ENCODE measurements at regions not wholly inside any gene's neighbourhood (a gene's known extent, or its start where the extent isn't known, plus 50 kb on each side); places are given as distances from the start of the nearest gene placed in this dataset.
"Not testable (repeated sequence)": the region's sequence is repeated elsewhere in the genome, so short reads cannot be mapped to it uniquely, and the experiment has no call there.

DNA sequence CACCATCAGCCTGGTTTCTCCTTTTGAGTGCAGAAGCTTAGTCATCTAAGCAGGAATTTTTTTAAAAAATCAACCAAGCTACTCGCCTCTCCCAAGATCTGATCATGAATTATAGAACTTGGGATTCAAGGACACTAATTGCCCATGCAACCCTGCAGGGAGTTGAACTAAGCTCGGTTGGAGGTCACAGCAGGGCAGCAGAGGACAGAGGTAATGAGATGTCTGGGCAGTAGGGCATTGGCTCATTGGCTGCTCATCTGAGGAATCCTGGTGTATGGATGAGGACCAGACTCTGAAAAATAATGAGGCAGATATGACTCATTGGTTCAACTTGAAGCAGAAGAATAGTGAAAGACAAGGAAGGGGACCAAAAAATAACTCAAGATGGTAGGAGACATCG lies 111.8 kb upstream of the TLE1 start:
- no peak overlapping the region for H3K4me3 ChIP-seq (ENCODE audit: low read length)
- no peak for DNase-seq (ENCODE audit: low read depth, low spot score)

DNA sequence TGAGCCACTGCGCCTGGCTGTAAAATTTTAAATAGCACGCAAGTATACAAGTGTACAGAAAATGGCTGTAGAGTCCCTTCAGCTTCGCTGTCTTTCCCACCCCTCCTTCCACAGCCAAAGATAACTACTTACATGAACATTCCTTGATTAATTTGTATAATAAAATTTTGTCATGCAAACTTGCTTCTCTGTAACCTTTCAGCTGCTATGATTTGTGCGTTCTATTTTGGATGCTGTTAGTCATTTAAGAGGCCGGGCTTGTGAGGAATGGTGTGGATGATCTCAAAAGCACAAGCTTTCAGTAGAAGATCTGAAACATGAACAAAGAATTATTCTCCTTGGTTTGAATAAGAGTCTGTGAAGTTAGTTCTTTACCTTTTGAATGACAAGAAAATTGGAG lies 115.0 kb upstream of the TLE1 start:
- DNase-seq (ENCODE audit: low read depth, low spot score), result no peak
- H3K4me3 ChIP-seq (ENCODE audit: low read length), result no peak overlapping the region

DNA sequence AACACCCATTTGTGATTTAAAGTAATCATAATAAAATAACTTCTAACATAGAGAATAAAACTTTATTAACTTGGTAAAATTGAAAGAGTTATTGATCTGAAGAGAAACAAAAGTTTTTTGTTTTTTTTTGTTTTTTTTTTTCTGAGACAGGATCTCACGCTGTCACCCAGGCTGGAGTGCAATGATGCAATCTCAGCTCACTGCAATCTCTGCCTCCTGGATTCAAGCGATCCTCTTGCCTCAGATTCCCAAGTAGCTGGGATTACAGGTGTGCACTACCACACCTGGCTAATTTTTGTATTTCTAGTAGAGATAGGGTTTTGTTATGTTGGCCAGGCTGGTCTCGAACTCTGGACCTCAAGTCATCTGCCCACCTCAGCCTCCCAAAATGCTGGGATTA lies 116.5 kb upstream of the SPATA31D4 start:
- DNase-seq (ENCODE audit: low read depth, low spot score); H3K4me3 ChIP-seq (ENCODE audit: low read length): not testable (repeated sequence)

DNA sequence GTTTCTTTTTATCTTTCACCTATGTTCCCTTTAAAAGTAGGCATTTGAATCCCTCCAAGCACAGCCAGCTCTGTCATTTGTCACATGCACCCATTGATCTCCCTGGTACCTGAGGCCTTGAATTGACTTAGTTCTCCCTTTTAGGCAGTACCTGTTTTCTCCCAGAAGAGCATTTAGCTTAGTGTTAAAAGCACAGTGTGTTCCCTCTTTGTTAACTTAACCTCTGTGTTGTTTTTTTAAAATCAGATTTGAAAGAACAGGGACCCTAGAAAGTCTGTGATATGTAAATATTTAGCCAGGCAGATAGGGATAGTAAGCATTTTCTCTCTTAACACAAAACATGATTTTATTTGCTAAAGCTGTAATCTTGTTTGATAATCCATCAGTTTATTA lies 113.8 kb upstream of the SPATA31D4 start:
- DNase-seq (ENCODE audit: low read depth, low spot score), result no peak
- no peak overlapping the region for H3K4me3 ChIP-seq (ENCODE audit: low read length)

DNA sequence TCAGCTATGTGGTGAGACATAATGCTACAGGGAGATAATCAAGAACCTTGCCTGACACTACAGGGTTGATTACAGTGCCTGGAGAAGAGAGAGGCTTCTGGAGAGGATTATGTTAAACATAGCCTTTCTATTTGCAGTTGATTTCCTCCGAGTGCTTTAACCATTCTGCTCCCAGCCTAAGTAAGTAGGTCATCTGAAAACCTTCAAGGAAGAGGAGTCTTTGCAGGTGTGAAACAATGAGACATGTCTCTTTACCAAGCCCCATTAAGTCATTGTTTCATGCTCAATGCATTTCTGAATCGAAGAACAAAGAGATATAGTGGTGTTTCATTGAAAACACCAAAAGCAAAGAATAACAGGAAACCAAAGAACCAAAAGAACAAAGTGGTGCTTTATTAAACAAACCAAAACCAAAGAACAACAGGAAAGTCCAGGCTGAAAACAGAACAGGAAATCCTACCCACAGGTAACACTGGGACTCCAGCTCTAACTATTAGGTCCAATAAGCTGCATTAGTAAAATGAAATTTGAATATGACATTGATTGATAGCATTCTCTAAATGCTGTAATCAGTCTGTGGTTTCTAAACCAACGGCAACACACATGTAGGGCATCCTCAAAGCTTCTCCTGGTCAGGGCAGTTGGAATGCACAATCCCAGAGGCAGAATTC lies 113.3 kb upstream of the SPATA31D4 start:
- H3K4me3 ChIP-seq (ENCODE audit: low read length), result no peak overlapping the region
- peak; percentile 46 for DNase-seq (ENCODE audit: low read depth, low spot score)

DNA sequence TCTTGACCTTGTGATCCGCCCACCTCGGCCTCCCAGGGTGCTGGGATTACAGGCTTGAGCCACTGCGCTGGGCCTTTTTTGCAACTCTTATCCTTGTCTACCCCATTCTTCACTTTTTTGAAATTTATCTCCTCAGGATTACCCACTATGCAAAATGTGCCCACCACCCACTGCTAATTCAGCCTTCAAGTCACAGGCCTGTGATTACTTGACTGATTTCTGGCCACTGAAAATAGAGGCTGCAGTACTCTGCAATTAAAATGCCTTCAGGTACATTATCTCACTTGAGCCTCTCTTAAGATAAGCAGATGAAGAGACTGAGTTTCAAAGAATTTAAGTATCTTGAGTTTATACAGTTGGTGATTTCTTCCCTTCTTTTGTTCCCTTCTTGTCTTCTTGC lies 112.4 kb upstream of the SPATA31D4 start:
- H3K4me3 ChIP-seq (ENCODE audit: low read length), result no peak overlapping the region
- DNase-seq (ENCODE audit: low read depth, low spot score), result no peak

DNA sequence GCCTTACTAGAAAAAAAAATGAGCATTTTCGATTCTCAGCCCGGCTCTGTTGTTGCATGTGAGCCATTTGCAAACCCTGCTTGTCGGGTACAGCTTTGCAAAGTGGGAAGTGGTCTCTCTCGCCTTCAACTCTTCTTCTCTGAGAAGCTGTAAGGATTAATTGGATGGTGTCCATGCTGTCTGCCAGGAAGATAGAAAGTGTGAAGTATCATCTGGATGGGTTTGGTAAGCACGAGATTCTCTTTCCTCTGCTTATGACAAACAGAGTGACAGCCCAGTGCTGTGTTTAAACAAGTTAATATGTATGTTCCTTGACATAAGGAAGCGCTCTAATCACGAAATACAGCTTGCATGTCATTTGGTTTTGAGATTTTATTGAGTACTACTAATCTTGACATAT lies 109.1 kb upstream of the SPATA31D4 start:
- DNase-seq (ENCODE audit: low read depth, low spot score), result no peak
- no peak overlapping the region for H3K4me3 ChIP-seq (ENCODE audit: low read length)

DNA sequence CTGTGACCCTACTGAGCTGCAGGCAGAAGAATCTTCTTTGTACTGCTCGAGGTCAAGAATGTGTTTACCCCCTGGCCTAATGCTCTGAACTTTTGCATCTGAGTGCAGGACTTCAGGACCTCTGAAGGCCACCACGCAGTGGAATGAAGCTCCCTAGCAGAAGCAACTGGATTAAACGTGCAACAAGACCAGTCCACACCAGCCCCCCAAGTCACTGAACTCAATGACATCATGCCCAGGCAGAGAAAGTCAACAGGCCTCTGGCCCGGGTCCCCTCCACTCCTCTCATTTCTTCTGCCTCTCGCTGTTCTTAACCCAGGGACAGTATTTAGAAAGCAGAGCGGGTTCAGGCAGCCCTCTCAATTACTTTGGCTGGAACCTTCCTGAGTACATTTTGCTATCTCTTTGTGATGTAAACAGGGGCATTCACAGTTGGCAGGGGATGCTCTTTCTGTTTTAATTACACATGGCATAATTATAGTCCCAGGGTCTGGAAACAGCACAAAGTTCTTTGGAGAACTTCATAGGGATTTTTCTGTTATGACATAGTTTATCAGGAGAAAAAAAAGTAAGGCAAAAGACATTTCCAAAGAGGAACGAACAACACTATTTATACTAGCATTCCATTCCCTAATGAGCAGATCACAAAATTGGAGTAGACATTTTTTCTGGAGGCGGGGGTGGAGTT lies 108.2 kb upstream of the SPATA31D4 start:
- no peak for DNase-seq (ENCODE audit: low read depth, low spot score)
- H3K4me3 ChIP-seq (ENCODE audit: low read length), result no peak overlapping the region

DNA sequence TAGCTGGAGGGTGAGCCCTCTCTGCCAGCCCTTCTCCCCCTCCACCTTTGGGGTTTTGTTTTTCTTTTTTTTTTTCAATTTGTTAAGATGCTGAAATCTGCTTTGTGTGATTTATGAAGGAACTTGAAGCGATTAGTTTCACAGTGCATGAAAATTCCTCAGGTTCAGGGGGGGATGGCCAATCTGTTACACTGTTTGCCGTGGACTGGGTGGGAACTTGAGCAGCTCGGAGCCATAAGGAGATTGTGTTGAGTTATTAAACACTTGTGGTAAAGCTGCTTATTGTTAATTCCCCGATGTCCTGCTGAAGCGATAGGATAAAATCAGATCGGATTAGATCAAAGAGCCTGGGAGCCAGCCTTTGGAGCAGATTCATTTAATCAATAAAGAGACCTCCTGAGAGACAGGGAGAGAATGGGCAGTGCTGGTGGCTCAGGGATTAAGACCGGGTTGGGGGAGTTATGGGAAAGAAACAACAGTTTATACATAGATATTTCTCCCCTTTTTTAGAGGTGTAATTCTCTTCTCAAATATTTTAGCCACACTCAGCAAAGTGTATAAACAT lies 105.8 kb upstream of the SPATA31D4 start:
- no peak for DNase-seq (ENCODE audit: low read depth, low spot score)

DNA sequence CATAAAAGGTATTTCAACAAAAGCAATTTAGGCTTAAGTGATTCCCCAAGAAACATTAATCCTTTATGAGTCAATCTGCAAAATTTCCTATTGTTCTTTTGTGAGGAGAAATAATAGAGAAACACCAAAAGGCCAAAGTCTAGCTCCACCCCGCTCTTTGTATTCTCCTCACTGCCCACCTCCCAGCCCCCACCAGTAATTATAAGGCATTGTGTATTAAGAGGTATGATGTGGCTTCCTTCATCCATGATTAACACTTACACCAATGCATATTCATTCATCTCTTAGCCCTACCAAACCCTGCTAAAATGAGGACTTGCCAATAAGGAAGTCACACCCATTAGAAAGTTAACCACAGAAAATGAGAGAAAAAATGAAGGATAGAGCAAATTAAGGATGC lies 105.3 kb upstream of the SPATA31D4 start:
- no peak for DNase-seq (ENCODE audit: low read depth, low spot score)
- no peak overlapping the region for H3K4me3 ChIP-seq (ENCODE audit: low read length)

More for the DNA sequence above, 105.8 kb upstream of the SPATA31D4 start:
- H3K4me3 ChIP-seq (ENCODE audit: low read length), result no peak overlapping the region

DNA sequence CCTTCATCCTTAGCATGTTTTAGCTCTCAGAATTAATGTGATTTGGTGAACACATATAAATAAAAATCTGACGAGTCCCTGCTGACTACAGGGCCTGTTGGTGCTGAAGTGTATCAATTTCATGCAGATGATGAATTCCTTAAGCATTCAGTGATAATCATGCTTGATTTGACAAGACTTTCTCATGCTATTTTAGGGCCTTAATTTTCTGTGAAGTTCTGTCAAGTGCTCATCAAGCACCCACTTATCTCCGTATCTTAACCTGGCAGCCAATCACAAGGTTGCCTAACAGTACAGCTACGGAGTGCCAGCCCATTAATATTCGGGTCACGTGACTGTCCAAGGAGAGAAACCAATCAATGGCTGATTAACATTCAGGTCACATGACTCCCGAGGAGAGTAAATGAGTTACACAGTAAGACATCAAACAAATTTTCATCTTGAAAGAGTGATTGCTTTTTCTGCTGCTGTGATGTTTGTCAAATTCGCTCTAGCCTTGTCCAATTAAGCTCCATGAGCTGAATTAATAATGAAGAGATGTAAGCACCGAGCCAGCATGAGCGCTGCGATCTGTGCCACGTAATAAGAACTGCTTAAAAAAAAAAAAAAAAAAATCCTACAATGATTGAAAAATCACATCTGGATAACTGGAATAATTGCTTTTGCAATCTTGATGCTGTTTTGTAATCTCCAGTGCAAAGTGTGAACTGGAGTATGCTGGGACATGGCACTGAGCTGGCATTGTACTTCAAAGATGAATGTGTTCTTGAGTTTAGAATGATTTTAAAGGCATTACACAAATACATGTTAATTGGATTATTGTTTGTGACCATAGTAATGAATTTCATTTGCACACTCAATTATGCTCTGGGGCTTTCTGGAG lies 104.3 kb upstream of the SPATA31D4 start:
- DNase-seq (ENCODE audit: low read depth, low spot score), result no peak
- no peak overlapping the region for H3K4me3 ChIP-seq (ENCODE audit: low read length)

DNA sequence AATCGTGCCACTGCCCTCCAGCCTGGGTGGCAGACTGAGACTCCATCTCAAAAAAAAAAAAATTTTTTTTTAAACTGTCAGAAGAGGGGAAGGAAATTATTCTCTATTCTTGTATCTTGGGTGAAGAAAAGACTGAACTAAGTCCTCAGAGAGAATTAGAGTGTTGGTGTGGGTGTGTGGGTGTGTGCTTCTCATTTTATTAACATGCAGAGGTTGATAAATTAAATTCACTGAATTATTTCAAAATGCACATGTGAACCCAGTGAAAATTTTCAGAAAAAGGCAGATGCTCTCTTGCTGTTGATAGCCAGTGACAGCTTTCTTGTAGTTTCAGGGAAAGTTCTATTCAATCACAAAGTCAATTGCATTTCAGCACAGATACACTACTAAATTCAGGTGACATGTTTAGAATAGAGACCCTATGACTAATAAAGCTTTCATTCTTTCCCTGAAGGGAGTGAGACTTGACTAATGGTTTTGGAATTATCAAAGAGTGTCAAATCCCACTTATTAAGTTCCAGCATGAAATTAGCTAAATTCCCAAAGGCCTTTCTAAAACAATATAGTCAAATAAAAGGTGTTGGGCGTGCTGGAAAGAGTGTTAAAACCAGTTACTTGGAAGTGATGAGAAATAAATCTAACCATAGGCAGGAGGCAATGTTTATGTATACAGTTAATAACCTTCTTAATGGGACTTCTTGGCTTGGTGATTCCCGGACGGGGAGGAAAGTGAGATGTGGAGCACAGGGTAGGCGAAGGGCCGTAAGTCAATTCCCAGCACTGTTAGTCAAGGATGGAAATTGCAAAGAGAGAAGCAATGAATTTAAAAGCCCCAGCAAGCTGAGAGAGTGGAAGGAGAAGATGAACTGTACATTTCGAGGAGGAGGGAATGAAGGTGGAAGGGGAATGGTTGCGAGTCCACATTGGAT lies 103.2 kb upstream of the SPATA31D4 start:
- H3K4me3 ChIP-seq (ENCODE audit: low read length), result no peak overlapping the region

DNA sequence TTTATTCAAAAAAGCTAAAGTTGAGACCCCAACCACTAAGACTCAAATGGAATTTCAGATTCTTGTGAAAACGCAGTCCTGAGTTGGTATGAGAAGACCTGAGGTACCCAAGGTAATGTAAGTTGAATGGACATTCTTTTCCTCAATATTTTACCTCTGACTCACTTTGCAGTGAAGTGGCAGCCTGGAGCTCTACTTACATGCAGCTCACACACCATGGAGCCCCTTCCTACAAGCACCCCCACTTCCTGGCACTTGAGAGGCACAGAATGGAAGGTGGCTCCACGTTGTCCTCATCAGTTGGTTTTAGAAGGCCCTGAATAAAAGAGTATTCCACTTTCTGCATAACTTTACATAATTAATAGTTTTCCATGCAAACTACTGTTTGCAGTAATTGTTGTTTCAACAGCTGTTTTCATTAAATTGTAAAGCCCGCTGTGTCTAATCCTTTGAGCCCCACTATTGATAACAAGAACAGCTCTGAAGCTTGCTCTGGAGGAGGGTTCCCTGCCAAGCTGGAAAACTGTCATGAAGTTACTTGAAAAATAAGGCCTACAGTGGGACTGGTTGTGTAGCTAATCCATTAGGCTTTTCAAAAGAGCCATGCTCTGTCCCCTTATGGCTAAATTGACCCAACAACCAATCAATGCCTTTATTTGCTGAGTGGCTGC lies 102.2 kb upstream of the SPATA31D4 start:
- no peak for DNase-seq (ENCODE audit: low read depth, low spot score)
- no peak overlapping the region for H3K4me3 ChIP-seq (ENCODE audit: low read length)

More for the DNA sequence above, 103.2 kb upstream of the SPATA31D4 start:
- DNase-seq (ENCODE audit: low read depth, low spot score), result no peak

DNA sequence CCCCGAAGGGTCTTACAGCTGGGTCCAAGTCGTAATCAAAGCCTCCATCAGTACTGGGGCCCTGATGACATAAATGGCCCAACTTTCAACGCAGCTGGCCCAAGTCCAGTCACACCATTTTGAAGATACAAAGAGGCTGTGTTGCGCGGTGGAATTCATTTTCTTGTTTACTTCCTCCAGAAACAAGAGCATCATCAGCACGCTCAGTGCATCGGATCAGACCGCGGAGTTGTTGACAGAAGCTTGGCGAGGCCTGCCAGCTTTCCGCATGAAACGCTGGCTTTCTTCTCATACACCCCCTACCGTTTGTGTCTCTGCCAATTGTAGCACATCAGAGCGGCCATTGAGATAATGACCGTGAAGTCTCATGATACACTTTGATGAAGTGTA lies 101.7 kb upstream of the SPATA31D4 start:
- no peak for DNase-seq (ENCODE audit: low read depth, low spot score)
- no peak overlapping the region for H3K4me3 ChIP-seq (ENCODE audit: low read length)

DNA sequence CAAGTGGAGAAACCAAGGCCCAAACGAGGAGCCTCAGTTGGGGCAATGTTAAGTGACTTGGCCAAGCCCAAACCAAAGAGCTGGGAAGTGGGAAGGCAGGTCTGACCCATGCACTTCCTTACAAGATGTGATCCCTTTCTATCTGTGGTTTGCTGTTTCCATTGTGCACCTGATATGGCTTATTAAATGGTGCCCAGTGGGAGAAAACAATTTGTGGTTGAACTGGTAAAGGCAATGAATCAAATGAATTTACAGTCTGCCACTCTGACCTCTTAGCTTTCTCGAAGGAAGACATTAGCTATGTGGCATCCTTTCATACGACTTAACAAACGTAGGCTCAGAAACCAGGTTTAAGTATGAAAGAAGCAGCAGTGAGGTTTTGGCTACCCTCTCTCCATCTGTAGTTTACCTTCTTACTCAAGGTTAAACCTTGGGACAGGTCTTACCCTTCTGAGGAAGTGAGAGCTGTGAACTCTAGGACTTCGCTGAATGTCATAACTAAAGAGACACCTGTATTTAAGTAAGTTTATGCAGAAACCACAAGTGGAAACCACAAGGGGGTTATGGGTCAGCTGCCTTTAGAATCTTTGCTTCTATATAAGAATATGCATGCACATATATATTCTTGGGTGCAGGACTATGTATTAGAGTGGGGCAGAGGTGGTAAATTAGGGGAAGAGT lies 100.5 kb upstream of the SPATA31D4 start:
- H3K4me3 ChIP-seq (ENCODE audit: low read length), result no peak overlapping the region
- peak; percentile 14 for DNase-seq (ENCODE audit: low read depth, low spot score)

DNA sequence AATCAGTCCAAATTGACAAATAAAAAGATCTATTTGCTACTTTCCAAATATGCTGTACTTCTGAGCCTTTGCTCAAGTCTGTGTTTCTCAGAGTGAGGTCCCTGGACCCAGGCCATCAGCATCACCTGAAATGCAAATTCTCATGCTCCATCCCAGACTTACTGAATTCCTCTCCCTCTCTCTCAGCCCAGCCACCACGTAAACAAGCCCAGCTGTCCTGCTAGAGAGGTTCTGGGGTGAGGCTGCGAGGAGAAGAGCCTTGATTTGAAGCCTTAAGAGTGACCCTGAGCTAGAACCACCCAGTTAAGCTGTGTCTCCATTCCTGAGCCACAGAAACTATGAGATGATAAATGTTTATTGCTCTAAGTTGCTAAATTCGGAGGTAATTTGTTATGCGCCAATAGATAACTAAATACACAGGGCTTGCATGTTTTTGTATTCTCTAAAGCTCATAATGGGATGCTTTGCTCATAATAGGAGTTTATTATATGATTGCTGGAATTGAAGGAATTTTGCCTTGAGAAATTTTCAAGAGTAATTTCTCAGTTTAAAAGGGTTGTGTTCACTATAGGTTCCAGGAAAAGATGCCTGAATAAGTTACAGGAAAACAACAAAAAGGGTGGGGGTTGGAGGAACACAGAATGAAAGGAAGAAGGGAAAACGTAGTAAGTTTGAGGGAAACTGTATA lies 98.9 kb upstream of the SPATA31D4 start:
- no peak overlapping the region for H3K4me3 ChIP-seq (ENCODE audit: low read length)
- DNase-seq (ENCODE audit: low read depth, low spot score), result no peak

DNA sequence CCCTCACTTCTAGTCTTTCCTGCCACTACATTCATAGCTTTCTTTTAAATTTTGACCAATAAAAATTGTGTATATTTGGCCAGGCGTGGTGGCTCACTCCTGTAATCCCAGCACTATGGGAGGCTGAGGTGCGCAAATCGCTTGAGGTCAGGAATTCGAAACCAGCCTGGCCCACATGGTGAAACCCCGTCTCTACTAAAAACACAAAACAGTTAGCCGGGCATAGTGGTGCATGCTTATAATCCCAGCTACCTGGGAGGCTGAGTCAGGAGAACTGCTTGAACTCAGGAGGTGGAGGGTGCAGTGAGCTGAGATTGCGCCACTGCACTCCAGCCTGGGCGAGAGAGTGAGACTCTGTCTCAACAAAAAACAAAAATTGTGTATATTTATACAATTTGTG lies 97.8 kb upstream of the SPATA31D4 start:
- not testable (repeated sequence) for H3K4me3 ChIP-seq (ENCODE audit: low read length); DNase-seq (ENCODE audit: low read depth, low spot score)
